ENCODE measurements at regions not wholly inside any gene's neighbourhood (a gene's known extent, or its start where the extent isn't known, plus 50 kb on each side); places are given as distances from the start of the nearest gene placed in this dataset.
"Not testable (repeated sequence)": the region's sequence is repeated elsewhere in the genome, so short reads cannot be mapped to it uniquely, and the experiment has no call there.

GRCh38 chr5:152601806-152602732 lies 197.0 kb upstream of the NMUR2 start:
- no peak overlapping the region for H3K4me3 ChIP-seq (ENCODE audit: low read depth, low read length)
- no peak for DNase-seq (ENCODE audit: low read depth)

- not testable (repeated sequence) for H3K4me3 ChIP-seq (ENCODE audit: low read depth, low read length); DNase-seq (ENCODE audit: low read depth)
Measured at GRCh38 chr5:152606050-152606449, 201.0 kb upstream of the NMUR2 start.

GRCh38 chr5:152606776-152607364 lies 201.8 kb upstream of the NMUR2 start:
- no peak for DNase-seq (ENCODE audit: low read depth)

DNA sequence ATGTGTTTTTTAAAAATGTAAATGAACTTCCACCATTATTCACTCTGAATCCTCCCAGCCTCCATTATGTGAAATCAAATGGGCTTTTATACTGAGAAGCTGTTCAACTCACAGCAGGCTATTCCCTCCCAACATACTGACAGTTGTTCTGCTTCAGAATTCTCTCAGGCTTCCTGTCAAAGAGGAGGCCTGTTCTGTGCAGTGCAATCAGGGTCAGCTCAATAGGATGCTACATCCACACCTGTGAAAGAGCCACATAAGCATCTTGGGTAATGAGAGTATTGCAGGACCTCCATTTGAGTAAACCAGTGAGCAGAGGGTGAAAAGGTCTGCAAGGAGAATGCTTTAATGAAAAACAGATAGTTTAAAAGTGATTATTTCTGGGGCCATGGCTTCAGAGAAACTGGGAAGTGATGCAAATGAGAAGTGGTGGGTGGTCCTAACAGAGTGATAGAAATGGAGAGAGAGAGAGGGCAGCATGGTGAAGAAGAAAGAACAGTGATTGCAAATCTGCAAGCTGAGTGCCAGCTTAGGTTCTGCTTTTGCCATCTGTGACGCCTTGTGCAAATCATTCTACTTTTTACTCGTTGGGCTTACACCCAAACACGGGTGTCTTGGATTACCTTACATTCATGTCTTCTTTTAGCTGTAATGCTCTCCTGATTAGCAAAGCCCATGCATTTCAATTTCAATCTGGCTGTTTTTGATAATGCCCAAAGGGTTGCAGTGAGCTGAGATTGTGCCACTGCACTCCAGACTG lies 202.5 kb upstream of the NMUR2 start:
- DNase-seq (ENCODE audit: low read depth) = no peak
- H3K4me3 ChIP-seq (ENCODE audit: low read depth, low read length) = no peak overlapping the region

More at GRCh38 chr5:152606776-152607364, 201.8 kb upstream of the NMUR2 start:
- no peak overlapping the region for H3K4me3 ChIP-seq (ENCODE audit: low read depth, low read length)

DNA sequence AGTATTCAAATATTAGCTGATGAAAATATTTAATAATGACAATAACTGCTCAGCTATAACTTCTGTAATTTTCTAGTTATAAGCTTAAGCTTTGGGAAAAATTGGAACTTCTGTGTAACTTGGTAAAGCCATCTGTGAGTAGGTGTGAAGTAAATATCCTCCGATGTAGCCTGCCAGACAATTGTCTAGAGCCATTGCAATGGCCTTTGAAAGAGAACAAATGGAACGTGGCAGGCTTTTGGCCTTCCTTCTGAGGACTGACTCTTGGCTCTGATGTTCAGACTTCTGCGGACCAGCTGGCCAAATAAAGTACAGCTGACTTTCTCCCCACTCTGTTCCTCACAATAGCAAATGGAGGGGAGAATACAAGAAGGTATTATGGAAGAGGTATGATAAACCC lies 203.4 kb upstream of the NMUR2 start:
- no peak overlapping the region for H3K4me3 ChIP-seq (ENCODE audit: low read depth, low read length)
- DNase-seq (ENCODE audit: low read depth) = no peak

DNA sequence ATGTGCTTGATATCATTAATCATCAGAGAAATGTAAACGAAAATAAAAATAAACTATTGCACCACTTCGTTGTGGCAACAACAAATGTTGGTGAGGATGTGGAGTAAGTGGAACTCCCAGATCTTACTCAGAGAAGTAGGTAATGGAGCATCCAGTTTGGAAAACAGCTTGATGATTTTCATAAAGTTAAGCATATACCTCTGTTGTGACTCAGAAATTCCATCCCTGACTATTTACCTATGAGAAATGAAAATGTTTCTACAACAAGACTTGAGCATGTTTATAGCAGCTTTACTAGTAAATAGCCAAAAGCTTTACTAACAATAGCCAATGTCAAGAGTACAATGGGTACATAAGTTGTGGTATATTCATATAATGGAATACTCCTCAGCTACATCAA lies 214.7 kb upstream of the NMUR2 start:
- no peak overlapping the region for H3K4me3 ChIP-seq (ENCODE audit: low read depth, low read length)
- no peak for DNase-seq (ENCODE audit: low read depth)

GRCh38 chr5:152622628-152623027 lies 217.5 kb upstream of the NMUR2 start:
- DNase-seq (ENCODE audit: low read depth) = no peak
- no peak overlapping the region for H3K4me3 ChIP-seq (ENCODE audit: low read depth, low read length)

GRCh38 chr5:152623951-152624350 lies 218.9 kb upstream of the NMUR2 start:
- H3K4me3 ChIP-seq (ENCODE audit: low read depth, low read length) = no peak overlapping the region
- DNase-seq (ENCODE audit: low read depth) = no peak

GRCh38 chr5:152625696-152626095 lies 220.6 kb upstream of the NMUR2 start:
- DNase-seq (ENCODE audit: low read depth) = no peak
- H3K4me3 ChIP-seq (ENCODE audit: low read depth, low read length) = no peak overlapping the region

DNA sequence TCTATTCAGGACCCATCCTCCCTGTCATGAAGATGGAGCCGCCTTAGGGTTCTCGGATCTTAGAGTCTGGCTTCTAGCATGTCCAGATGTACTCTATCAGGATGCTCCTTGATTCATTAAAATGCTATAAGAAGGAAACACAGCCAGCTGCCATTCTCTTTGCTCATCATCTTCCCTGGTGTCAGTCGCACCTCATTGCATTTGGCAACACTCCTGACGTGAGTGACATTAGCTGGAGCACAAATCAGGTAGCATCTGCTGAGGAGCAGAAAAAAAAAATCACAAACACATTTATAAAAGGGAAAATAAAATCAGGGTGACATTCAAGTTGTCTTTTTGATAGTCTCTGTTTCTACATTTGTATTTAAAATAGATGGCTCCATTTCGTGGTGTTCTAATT lies 226.1 kb upstream of the NMUR2 start:
- no peak for DNase-seq (ENCODE audit: low read depth)
- no peak overlapping the region for H3K4me3 ChIP-seq (ENCODE audit: low read depth, low read length)

- H3K4me3 ChIP-seq (ENCODE audit: low read depth, low read length) = no peak overlapping the region
- DNase-seq (ENCODE audit: low read depth) = no peak
Measured at GRCh38 chr5:152632360-152632759, 227.3 kb upstream of the NMUR2 start.

DNA sequence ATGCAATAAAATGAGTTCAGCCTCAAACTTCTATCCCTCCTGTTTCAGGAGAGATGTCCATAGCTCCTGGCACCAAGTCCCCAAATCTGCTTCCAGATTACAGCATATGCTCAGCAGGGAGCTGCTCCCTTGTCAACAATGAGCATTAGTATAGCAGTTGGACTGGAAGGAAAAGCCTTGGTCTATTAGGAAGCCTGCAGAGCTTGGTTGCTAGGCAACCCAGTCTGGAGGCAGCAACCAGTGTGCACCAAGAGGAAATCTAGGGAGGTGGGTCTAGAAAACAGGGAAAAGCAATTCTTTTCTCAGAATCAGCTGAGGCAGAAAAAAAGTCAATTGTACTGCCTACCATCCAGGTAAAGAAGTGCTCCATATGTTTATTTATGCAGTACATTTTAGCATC lies 229.5 kb upstream of the NMUR2 start:
- no peak for DNase-seq (ENCODE audit: low read depth)
- H3K4me3 ChIP-seq (ENCODE audit: low read depth, low read length) = no peak overlapping the region

DNA sequence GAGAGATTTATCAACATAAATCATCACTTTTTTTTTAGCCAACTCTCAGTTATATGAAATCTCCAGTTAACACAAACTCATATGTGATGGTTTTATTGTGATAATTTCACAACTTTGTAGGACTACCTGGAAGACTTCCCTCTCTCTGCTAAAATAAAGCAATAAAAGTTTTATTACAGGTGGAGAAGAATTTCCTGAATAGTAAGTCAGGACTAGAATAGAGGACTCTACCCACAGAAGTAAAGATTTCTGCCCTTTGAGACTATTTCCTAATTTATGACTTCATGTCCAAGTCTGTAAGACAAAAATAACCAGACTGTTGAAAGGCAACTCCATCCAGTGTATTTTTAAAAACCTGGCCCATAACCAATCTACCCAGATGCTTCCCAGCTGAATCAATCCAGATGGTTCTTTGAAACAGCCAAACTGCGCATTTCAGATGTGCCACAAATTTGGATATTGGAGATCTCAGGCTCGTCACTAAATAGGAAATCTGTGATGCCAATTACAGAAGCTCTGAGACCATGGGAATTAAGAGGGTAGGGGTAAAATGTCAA lies 234.0 kb upstream of the NMUR2 start:
- no peak overlapping the region for H3K4me3 ChIP-seq (ENCODE audit: low read depth, low read length)
- DNase-seq (ENCODE audit: low read depth) = no peak

GRCh38 chr5:152641970-152642805 lies 237.1 kb upstream of the NMUR2 start:
- no peak overlapping the region for H3K4me3 ChIP-seq (ENCODE audit: low read depth, low read length)
- DNase-seq (ENCODE audit: low read depth) = no peak

DNA sequence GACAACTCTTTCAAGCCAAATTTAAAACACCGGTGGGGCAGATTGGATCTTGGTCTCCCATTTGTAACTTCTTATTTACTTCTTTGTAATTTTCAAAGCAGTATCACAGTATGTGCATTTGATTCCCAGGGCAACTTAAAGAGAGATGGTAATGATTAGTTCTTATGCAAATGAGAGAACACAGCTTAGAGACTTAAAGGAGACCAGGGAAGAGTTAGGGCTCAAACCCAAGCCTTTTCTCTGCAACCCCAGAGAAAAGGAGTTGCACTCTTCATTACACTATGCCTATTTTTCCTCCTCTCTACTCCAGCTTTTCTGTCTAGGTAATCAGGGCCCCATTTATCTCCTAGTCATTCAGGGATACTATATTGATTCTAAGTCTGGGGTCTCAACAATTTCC lies 237.8 kb upstream of the NMUR2 start:
- no peak for DNase-seq (ENCODE audit: low read depth)
- no peak overlapping the region for H3K4me3 ChIP-seq (ENCODE audit: low read depth, low read length)

- DNase-seq (ENCODE audit: low read depth) = no peak
- no peak overlapping the region for H3K4me3 ChIP-seq (ENCODE audit: low read depth, low read length)
Measured at GRCh38 chr5:152644029-152644728, 239.1 kb upstream of the NMUR2 start.

GRCh38 chr5:152649609-152650008 lies 244.5 kb upstream of the NMUR2 start:
- no peak overlapping the region for H3K4me3 ChIP-seq (ENCODE audit: low read depth, low read length)
- DNase-seq (ENCODE audit: low read depth) = no peak

DNA sequence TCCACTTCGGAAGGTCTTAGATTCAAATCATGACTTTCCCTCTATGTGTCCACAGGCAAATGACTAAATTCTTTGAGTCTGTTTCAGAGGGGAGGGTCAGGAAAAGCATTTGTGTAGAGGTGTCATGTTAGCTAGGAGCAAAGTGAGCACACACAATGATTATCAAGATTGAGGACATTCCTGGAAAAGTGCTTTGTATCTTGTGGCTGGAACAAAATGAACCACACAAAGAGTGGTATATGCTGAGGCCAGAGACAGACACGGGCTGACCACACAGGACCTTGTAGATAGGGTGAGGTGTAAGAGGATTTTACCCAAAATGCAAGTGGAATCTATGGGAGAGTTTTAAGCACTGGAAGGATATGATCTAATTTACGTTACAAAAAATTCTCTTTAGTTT lies 245.3 kb upstream of the NMUR2 start:
- no peak overlapping the region for H3K4me3 ChIP-seq (ENCODE audit: low read depth, low read length)

DNA sequence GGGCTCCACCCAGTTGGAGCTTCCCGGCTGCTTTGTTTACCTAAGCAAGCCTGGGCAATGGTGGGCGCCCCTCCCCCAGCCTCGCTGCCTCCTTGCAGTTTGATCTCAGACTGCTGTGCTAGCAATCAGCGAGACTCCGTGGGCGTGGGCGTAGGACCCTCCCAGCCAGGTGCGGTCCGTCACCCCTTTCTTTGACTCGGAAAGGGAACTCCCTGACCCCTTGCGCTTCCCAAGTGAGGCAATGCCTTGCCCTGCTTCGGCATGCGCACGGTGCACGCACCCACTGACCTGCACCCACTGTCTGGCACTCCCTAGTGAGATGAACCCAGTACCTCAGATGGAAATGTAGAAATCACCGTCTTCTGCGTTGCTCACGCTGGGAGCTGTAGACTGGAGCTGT lies 254.4 kb upstream of the NMUR2 start:
- H3K4me3 ChIP-seq (ENCODE audit: low read depth, low read length); DNase-seq (ENCODE audit: low read depth): not testable (repeated sequence)

More for the DNA sequence above, 245.3 kb upstream of the NMUR2 start:
- DNase-seq (ENCODE audit: low read depth) = no peak

Data from skeletal muscle cell (primary cell).